Cardiac septum (tissue), 1 donor: ENCODE measurements at regions not wholly inside any gene's neighbourhood (a gene's known extent, or its start where the extent isn't known, plus 50 kb on each side); places are given as distances from the start of the nearest gene placed in this dataset.

Experiments
- DNase-seq: peaks from one replicate; pipeline ENCODE4 v3.0.0-alpha.2; 2020; ENCODE audit warnings: low spot score
- intact Hi-C: fragments of 100-400 bp; cut with DNase I; formaldehyde crosslinking; loops from one replicate; pipeline ENCODE4 v1.14.0; 2022
- donor health status: DM: no; HTN: no; CAD: no.

GRCh38 chr1:233512538-233512937 lies 101.4 kb upstream of the KCNK1 start:
- intact Hi-C loops = no loop called here
- DNase-seq = no peak

- no peak for DNase-seq
- intact Hi-C loops = no loop called here
Observed at GRCh38 chr1:233513431-233513830, 100.5 kb upstream of the KCNK1 start.

- intact Hi-C loops = no loop called here
- no peak for DNase-seq
Observed at GRCh38 chr1:233514946-233515391, 98.9 kb upstream of the KCNK1 start.

GRCh38 chr1:233516732-233517131 lies 97.2 kb upstream of the KCNK1 start:
- no peak for DNase-seq
- intact Hi-C loops = no loop called here

GRCh38 chr1:233518344-233518743 lies 95.6 kb upstream of the KCNK1 start:
- DNase-seq = no peak
- intact Hi-C loops = loop anchor here (2.0 kb wide), 1 partner anchor 272 kb away; no protein-coding TSS in a partner anchor

- DNase-seq = no peak
- intact Hi-C loops = no loop called here
Observed at GRCh38 chr1:233520261-233521191, 93.4 kb upstream of the KCNK1 start.

GRCh38 chr1:233523047-233523446 lies 90.9 kb upstream of the KCNK1 start:
- intact Hi-C loops = no loop called here

GRCh38 chr1:233527818-233528217 lies 86.1 kb upstream of the KCNK1 start:
- intact Hi-C loops = no loop called here
- DNase-seq = no peak

More at GRCh38 chr1:233523047-233523446, 90.9 kb upstream of the KCNK1 start:
- DNase-seq = no peak

GRCh38 chr1:233530665-233531386 lies 83.1 kb upstream of the KCNK1 start:
- intact Hi-C loops = no loop called here
- DNase-seq = no peak

- intact Hi-C loops = no loop called here
- DNase-seq = no peak
Observed at GRCh38 chr1:233540816-233541215, 73.1 kb upstream of the KCNK1 start.

- no peak for DNase-seq
Observed at GRCh38 chr1:233543338-233544255, 70.3 kb upstream of the KCNK1 start.

GRCh38 chr1:233544304-233544703 lies 69.6 kb upstream of the KCNK1 start:
- intact Hi-C loops = no loop called here
- DNase-seq = no peak

More at GRCh38 chr1:233543338-233544255, 70.3 kb upstream of the KCNK1 start:
- intact Hi-C loops = no loop called here

GRCh38 chr1:233547726-233548125 lies 66.2 kb upstream of the KCNK1 start:
- DNase-seq = no peak
- intact Hi-C loops = no loop called here

GRCh38 chr1:233549404-233549803 lies 64.5 kb upstream of the KCNK1 start:
- intact Hi-C loops = no loop called here
- no peak for DNase-seq

GRCh38 chr1:233549917-233550316 lies 64.0 kb upstream of the KCNK1 start:
- intact Hi-C loops = no loop called here
- DNase-seq = no peak

- DNase-seq = no peak
- intact Hi-C loops = no loop called here
Observed at GRCh38 chr1:233554037-233554436, 59.9 kb upstream of the KCNK1 start.

GRCh38 chr1:233561708-233562426 lies 52.0 kb upstream of the KCNK1 start:
- no peak for DNase-seq
- intact Hi-C loops = no loop called here
